ENCODE measurements at regions not wholly inside any gene's neighbourhood (a gene's known extent, or its start where the extent isn't known, plus 50 kb on each side); places are given as distances from the start of the nearest gene placed in this dataset.

DNA sequence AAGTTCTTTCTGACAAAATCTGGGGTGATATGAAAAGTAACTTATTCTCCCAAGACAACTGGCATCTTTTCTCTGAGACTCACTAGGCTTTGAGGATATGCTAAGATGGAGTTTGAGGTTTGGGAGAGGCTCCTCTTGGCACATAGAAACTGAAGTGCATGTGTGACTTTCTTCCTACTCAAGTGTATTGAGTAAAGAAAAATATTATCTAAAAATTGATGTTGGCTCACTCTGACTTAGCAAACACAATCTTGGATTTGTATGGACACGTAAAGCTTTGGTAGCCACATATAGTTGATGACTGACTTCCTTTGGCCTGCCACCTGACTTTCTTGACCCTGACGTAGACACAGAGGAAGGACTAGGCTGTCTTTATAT lies 71.1 kb upstream of the KLF12 start:
- TF ChIP-seq POLR2A (IDR thresholded peaks at IDR 0.05; ENCODE audit: low read depth, low read length) (no peak), TAF1 (IDR thresholded peaks at IDR 0.05; ENCODE audit: borderline replicate concordance, low read depth, low read length) (no peak)

Data from GM12892 (cell line).